NCI-H446 treated with DMSO at 0.1 percent for 48 hours (cell line): ENCODE measurements at regions not wholly inside any gene's neighbourhood (a gene's known extent, or its start where the extent isn't known, plus 50 kb on each side); places are given as distances from the start of the nearest gene placed in this dataset.

Experiments used
- DNase-seq: peaks from one replicate; lab custom pipeline; 2025; lab: John Stamatoyannopoulos, UW

DNA sequence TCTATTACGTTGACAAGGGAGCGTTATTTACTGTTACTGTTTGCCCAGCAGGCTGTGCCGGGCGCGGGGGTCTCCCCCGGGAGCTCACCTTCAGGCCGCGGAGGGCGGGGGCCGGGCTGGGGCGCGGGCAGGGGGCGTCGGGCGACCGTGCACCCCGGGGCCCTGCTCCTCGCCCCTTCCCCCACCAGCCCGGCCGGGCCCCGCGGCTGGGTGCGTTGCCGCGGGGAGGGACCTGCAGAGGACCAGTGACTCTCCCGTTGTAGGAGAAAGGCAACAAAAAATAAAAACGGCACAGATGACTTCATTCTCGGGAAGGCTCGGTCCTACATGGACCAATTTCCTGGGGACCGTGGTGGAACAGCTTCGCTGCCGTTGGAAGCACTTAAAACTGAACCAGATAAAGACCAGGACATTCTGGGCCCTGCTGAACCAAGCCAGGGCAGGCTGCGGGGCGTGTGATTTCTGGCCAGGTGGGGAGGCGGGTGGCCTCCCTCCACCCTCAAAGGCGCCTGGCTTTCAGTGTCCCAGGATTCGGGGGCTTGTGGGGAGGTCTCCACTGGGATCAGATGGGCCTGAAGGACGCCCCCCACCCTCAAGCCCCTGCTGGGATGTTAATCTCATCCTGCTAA lies 57.4 kb downstream of the IGLL1 start:
- no peak for DNase-seq

DNA sequence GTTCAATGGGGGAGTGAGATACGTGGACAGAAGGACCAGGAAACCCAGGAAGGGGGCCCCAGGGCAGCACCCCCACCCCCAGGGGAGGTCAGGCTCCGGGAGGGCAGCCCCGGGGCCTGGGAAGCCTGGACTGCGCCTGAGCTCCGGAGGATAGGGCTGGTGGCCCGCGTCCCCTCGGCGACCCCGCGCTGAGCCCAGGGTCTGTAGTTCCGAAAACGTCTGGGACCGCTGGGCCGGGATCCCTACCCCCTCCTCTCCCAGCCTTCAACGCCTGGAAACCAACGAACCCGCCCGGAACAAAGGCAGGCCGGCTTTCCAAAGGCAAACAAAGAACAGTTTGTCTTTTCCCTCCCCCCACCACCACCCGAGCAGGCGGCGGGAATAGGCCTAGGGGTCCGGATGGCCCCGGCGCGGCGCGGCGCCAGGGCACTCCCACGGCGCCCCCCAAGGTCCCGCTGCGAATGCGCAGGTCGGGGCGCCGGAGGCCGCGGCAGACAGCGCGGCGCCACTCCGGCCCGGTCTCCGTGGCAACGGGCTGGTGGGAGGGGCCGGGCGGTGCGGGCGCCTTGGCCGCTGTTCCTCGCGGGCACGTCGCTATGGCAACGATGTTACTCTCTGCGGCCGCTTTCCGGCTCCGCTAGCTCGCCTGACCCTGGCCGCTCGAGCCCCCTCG lies 58.5 kb downstream of the IGLL1 start:
- DNase-seq, result peak; percentile 90

DNA sequence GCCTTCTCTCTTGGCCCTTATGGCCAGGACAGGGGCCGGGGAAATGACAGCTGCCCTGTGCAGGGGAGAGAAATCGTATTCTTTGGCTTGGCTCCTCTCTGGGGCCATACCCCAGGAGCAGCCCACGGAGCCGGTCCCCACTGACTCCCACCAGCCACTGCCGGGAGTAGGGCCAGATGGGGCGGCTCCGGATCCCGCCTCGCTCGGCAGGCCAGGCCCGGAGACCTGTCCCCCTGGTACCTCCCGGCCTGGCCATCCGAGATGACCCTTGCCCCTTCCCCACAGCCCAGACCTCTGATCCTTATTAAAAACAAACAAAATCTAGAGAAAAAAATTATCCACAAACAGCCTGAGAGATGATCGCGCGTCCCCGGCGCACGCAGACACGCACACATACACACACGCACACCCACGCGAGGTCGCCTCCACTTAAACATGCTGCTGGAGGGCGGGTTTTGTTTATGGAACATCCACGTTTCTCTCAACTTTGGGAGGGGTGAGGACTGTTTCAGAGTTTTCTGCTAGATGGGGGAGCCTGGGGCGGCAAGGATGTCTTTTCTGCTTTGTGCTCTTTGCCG lies 59.1 kb downstream of the IGLL1 start:
- no peak for DNase-seq

DNA sequence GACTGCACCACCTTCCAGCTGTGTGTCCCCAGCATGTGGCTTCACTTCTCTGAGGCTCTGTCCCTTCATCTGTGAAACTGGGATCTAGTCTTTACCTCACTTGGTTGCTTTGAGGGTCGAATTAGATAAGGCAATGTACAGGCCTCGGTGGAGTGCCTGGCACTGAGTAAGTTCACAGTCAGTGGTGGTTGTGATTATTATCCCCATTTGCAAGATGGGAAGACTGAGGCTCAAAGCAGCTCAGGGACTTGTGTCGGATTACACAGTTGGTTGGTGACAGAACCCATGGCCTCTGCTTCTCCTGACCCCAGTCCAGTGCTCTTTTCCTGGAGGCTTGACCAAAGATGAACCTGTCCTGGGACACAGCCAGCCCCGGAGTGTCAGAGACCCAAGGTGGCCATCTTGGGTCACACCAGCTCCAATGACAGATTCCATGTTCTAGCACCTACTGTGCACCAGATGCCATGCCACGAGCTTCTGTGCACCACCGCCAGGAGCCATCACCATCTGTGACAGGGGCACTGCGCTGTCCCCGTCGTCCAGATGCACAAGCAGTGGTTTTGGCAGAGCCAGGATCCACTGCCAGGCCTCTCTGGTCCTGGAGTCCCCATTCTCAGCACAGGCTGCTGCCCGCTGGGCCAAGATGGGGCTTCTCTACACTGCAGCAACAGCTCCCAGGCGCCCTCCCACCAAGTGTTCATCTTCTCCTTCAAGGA lies 60.5 kb downstream of the IGLL1 start:
- DNase-seq, result no peak

DNA sequence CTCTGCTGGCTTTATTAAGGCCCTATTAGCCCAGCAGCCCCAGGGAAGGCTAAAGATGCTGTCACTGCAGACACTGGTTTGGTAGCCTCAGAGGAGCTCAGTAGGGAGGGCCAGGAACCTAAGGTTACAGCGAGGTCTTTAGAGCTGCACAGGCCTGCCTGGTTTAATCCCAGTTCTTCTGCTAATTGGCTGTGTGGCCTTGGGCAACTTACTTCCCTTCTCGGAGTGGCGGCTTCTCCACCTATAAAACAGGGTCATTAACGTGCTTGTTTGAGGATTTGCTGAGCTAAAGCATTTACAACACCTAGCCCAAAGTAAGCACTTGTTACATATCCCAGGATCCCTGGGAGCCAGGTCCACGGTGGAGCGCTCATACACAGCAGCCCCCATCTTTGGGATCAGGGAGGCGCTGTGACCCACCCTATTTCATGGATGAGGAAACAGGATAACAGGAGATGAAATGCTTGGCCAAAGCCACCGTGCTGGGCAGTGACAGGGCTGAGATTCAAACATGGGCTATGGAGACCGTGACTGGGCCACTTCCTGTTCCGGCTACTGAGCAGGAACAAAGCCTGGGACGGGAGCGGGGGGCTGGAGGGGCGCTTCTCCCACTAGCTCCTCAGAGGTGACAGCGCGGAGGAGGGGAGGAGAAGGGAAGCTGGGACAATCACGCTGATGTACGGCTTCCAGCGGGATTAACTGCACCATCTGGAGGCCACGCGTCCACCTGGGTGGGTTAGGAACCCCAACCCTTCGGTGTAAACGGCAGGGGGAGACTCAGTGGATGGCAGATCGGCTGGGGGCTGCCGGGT lies 61.5 kb downstream of the IGLL1 start:
- DNase-seq, result no peak

DNA sequence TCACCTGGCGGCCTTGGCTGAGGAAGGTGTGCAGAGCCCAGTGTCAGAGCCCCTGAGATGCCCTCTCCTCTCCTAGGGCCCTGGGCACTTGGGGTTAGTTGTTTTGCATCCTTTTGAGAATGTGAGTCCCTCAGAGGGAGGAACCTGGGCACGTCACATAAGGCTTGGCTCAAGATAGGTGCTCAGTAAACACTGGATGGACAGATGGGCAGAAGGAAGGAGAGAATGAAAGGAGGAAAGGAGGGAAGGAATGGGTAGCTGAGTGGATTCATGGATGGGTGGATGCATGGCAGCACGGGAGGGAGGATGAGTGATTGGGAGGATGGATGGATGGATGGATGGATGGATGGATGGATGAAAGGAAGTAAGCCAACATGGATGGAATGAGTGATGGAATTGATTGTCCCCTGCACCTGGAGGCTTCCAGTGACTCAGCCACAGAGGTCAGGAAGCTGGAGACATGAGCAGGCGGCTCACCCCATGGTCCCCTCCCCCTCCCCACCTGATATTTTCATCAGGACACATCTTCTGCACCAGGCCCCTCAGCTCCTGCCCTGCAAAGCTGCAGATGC lies 62.2 kb downstream of the IGLL1 start:
- DNase-seq, result no peak

DNA sequence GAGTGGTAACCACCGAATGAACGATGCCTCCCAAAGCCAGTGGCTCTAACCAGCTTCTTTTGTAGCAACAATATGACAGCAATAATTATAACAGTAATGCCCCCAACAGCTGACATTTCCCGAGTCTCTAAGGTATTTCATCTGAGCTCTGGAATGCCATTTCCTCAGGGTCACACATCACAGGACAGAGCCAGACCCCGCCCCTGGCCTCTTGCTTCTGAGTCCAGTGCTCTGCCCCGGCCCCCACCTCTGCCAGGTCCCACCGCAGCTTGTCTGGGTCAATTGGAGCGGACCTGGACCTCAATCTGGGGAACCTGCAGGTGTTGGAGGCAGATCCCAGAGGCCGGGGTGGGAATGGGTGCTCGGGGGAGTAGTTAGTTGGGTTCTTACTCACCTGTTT lies 63.8 kb downstream of the IGLL1 start:
- DNase-seq, result no peak

DNA sequence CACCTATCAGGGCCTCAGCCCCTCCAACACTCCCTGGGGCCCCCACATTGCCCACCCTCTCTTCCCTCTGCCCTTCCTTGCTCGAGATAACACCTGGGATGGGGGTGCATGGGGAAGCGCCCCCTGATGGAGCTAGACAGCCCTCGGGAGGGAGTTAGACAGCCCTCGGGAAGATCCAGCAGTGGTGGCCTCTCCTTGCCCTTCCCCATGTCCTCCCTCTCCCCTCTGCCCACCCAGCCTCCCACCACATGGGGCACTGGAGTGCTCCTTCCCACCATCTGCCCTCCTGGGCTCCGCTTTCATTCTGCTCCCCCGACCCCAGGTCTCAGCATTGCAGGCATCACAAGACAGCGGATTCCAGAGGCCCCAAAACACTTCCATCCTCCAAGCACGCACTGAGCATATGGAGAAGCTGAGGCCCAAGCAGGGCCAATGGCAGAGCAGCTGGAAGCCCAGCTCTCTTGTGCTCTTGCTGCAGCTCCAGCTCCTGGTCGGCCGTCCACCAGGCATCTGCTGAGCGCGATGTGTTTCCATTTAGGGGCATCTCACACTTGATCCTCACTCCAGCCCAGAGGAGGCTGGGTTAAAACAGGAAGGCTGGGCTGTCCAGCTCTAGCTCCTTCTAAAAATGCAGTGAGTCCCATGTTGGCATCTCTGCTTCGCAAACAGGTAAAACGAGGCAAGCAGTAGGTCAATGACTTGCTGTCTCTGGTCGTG lies 65.6 kb downstream of the IGLL1 start:
- no peak for DNase-seq

DNA sequence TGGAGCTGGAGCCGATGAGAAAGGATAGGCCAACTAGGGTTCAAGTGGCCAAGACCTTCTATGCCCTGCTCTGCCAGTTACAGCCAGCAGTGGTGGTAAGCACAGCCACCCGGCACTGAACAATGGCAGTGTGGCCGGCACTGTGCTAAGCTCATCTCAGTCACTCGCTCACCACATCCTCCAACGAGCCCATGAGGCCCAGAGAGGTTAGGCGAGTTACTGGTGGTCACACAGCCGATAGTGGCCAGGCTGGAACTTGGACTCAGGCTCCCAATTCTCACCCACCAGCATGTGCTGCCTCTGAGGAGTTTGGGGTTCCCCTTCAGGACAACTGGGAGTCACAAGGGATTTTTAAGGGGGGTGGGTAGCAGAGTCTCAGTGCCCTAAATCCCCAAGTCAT lies 66.4 kb downstream of the IGLL1 start:
- DNase-seq, result no peak

DNA sequence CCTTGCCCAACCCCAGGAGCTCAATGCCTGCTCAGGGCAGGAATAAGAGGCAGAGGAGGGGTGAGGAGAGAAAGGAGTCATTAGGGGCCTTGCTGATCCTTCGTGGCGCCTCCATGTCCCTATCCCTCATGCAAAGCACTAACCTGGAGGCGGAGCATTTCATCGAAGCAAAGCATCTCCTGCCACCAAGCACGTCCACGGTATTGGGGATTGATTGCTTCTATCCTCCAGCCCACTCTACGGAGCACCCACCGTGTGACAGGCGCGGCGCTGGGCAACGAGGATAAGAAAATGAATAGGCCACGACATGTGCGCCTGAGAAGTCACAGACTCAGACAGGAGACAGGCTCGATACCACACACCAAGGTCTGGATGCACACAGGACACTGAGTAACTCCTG lies 67.0 kb downstream of the IGLL1 start:
- no peak for DNase-seq

DNA sequence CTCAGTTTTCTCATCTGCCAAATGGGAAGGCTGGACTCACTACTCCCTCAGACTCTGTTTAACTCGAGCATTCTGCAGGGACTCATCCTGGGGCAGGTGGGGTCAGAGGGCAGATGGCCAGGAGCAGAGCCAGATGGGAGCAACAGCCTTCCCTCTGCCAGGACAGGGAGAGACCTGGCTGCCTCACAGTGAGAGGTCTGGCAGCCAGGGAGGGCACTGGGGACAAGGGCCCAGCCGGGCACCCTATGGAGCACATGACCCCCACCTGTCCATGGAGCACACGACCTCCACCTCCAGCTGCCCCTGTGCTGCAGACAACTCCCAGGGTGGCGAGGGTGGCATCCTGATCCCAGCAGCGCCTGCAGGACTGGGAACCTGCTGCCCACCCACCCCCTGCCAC lies 67.4 kb downstream of the IGLL1 start:
- no peak for DNase-seq

DNA sequence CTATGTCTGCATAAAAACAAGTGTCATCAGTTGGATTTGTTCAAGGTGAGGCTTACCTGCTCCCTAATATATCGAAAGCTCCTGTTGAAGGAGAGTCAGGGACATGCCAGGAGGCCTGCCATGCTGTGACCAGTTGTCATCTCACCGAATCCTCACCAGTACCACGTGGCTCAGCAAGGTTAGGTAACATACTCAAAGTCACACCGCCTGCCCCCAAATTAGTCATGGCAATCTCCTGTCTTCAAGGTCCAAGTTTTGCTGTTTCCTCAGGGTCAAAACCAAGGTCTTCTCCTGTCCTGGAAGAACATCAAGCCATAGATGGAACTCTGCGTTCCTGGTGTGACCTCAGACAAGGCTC lies 67.8 kb downstream of the IGLL1 start:
- DNase-seq, result no peak

DNA sequence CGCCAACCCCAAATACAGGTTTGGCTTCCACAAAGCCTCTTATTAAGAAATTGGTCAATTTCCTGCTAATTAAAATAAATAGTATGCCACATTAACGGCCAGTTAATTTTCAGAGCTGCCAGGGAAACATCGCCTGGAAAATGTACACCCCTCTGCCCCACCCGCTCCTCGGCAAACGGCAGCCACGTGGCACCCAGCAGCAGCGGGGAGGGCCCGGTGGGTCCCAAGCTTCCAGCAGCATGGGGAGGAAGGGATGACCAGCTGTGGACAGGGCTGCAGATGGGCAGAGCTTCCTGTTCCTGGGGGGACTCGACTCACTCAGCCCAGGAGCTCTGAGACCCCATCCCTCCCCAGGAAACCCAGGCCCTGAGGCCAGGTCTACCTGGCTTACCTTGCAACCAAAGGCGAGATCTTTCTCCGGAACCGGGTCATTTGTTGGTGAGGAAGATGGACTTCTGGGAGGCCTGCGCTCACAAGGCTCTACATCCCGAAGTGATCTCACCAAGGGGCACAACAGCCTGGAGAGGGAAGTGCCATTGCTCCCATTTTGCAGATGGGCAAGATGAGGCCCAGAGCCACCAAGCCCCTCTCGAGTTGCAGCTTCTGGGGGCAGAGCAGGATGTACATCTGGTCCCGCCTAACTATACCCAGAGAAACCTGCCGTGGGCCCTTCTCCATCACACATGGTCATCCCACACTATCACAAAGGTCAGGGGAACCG lies 68.3 kb downstream of the IGLL1 start:
- DNase-seq, result no peak

DNA sequence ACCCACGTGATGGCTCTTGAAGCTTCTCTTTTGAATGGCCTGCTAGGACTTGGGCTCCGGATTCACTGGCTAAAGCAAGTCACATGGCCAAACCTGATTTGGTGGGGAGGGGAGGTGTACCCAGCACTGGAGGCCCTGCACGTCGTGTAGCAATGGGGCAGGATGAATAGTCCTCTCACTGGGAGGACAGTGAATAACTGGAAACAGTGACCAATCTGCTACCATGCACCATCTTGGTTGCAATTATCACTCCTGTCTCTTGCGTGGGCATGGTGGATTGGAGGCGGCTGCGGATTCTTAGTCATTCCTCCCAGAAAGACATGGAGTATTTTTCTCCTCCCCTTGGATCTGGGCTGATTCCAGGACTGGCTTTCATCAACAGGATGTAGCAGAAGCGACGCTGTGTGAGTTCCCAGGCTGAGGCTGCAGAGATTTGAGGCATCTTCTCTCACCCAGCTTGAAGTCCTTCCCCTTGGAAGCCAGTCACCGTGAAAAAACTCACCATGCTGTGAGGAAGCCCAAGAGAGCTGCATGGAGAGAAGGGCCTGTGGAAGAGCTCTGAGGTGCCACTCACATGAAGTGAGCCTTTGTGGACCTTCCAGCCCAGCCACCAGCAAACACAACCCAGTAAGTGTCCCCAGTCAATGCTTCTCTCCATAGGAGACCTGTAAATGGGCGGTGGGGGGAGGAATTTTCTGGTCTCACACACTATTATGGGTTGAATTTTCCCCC lies 70.4 kb downstream of the IGLL1 start:
- DNase-seq, result no peak

DNA sequence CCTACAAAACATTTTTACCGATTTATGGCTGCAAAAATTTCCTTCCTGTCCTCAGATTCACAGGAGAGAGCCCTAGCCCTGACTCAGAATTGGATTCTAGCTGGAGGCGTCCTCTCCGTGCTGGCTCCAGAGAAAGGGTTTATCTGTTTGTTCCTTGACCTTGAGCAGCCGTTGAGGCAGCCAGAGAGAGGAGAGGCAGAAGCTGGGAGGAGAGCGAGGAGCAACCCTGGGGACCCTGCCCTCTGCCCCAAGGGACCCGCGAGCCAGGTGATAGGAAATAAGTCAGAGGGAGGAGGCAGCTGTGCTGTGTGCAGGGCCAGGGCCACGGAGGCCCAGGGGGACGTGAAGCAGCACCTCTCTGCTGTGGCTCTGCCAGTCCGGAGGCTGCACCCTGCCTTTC lies 75.6 kb downstream of the IGLL1 start:
- no peak for DNase-seq

DNA sequence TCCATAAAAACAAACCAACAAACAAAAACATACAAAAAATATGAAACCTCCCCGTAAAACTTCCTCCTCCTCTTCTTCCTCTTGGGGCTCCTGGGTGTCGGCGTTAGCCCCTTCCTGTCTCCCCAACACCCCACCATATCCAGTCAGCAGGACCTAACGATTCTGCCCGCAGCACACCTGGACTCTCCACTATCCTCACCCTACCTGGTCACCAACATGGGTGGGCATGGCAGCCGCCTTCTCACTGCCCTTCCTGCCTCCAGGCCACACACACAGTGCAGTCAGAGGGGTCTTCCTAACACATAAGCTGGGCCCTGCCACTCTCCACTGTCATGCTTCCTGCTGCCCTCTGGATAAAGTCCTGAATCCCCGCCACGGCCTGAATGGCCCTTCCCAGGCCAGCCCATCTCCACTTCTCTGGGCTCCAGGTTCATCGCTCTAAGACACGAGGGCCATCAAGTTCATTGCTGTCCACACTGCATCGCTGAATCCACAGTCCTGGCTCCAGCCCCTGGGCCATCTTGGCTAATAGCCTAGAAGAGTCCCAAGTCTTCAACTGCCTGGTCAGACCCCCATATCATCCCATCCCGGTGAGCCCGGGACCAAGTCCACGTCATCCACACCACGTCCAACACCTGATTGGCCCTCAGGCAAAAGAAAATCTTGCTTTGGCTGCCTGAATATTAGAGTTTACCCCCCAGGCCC lies 76.2 kb downstream of the IGLL1 start:
- no peak for DNase-seq

DNA sequence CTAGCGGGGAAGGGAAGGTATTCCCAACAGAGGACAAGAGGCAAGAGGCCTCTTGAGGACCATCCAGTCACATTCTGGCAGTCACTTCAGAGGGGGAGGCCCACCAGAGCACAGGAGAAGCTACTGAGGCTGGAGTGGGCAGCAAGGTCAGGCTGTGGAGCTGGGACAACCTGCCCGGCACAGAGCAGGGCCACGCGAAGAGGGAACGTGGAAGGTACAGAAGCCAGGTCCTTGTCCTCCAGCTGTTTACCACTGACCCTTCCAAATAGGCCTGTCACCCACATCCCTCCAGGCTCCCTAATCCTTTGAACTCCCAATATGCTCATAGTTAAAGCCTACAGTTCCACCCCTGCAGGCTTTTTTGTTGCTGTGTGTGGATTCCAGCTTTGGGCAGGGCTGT lies 76.9 kb downstream of the IGLL1 start:
- no peak for DNase-seq

DNA sequence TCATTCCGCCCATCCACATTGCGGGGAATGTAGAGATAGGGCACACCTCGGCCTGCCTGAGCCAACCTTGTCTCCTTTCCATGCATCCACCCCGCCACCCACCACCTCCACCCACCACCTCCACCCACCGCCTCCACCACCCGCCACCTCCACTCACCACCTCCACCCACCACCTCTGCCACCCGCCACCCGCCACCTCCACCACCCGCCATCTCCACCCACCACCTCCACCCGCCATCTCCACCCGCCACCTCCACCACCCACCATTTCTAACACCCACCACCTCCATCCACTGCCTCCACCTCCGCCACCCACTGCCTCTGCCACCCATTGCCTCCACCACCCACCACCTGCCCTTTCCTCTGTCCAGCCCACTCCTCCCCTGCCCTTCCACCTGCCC lies 78.4 kb downstream of the IGLL1 start:
- no peak for DNase-seq

DNA sequence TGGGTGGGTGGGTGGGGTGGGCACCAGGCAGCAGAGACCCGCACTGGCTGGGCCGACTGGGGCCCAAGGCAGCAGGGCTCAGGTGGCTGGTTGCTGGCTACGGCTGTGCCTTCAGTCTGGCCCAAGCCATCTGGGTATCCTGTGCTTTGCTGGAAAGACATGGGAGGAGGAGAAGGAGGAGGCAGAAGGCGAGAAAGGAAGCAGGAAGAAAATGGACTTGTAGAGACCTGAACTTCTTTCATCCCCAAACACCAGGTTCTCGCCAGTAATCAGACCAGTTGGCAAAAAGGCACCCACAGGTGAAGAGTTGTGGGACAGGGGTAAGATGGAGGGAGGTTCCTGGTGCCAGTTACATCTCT lies 78.8 kb downstream of the IGLL1 start:
- DNase-seq, result no peak
